ENCODE measurements at regions not wholly inside any gene's neighbourhood (a gene's known extent, or its start where the extent isn't known, plus 50 kb on each side); places are given as distances from the start of the nearest gene placed in this dataset.

DNA sequence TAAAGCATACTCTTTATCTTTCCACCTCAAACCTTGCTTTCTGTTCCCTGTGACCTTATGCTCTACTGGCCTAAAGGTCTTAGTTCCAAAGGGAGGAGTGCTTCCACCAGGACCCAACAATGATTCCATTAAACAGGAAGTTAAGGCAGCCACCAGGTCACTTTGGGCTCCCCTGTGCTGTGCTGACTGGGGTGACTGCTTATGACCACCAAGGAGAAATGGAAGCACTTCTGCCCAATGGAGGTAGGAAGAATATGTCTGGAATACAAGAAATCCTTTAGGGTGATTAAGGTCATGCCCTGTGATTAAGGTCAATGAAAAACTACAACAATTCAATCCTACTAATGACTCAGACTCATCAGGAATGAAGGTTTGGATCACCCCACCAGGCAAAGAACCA is 233.8 kb upstream of the CDH11 start:
- TF ChIP-seq EZH2 (IDR thresholded peaks at IDR 0.05; ENCODE audit: low read length, missing control alignments) (no peak), CTCF (conservative IDR thresholded peaks at IDR 0.05 in 1 of 2, IDR thresholded peaks at IDR 0.05 in 1 of 2; ENCODE audit: low read depth in 1 of 2, low read length in 2 of 2) (no peak)
